ENCODE measurements at regions not wholly inside any gene's neighbourhood (a gene's known extent, or its start where the extent isn't known, plus 50 kb on each side); places are given as distances from the start of the nearest gene placed in this dataset.

GRCh38 chr2:82317012-82317411 lies 2012.5 kb upstream of the LRRTM1 start:
- no peak for DNase-seq (ENCODE audit: low read depth in 2 of 3, low spot score in 2 of 3)

GRCh38 chr2:82316586-82316985 lies 2012.0 kb upstream of the LRRTM1 start:
- no peak for DNase-seq (ENCODE audit: low read depth in 2 of 3, low spot score in 2 of 3)

GRCh38 chr2:82314836-82315472 lies 2010.4 kb upstream of the LRRTM1 start:
- no peak for DNase-seq (ENCODE audit: low read depth in 2 of 3, low spot score in 2 of 3)

GRCh38 chr2:82307511-82307910 lies 2003.0 kb upstream of the LRRTM1 start:
- no peak for DNase-seq (ENCODE audit: low read depth in 2 of 3, low spot score in 2 of 3)

- no peak for DNase-seq (ENCODE audit: low read depth in 2 of 3, low spot score in 2 of 3)
These were observed 1997.0 kb upstream of the LRRTM1 start for GRCh38 chr2:82301506-82301905.

- DNase-seq (ENCODE audit: low read depth in 2 of 3, low spot score in 2 of 3) = no peak
These were observed 1984.9 kb upstream of the LRRTM1 start for GRCh38 chr2:82289446-82289845.

GRCh38 chr2:82283075-82283474 lies 1978.5 kb upstream of the LRRTM1 start:
- DNase-seq (ENCODE audit: low read depth in 2 of 3, low spot score in 2 of 3) = no peak

- DNase-seq (ENCODE audit: low read depth in 2 of 3, low spot score in 2 of 3) = no peak
These were observed 1977.7 kb upstream of the LRRTM1 start for GRCh38 chr2:82282111-82282882.

GRCh38 chr2:82279367-82279766 lies 1974.8 kb upstream of the LRRTM1 start:
- no peak for DNase-seq (ENCODE audit: low read depth in 2 of 3, low spot score in 2 of 3)

GRCh38 chr2:82278416-82278815 lies 1973.9 kb upstream of the LRRTM1 start:
- peak in 1 of 3 donors; percentile 47 for DNase-seq (ENCODE audit: low read depth in 2 of 3, low spot score in 2 of 3)

GRCh38 chr2:82275599-82275998 lies 1971.0 kb upstream of the LRRTM1 start:
- DNase-seq (ENCODE audit: low read depth in 2 of 3, low spot score in 2 of 3) = no peak

GRCh38 chr2:82268446-82268845 lies 1963.9 kb upstream of the LRRTM1 start:
- no peak for DNase-seq (ENCODE audit: low read depth in 2 of 3, low spot score in 2 of 3)

GRCh38 chr2:82260521-82260920 lies 1956.0 kb upstream of the LRRTM1 start:
- DNase-seq (ENCODE audit: low read depth in 2 of 3, low spot score in 2 of 3) = no peak

GRCh38 chr2:82259551-82259950 lies 1955.0 kb upstream of the LRRTM1 start:
- no peak for DNase-seq (ENCODE audit: low read depth in 2 of 3, low spot score in 2 of 3)

GRCh38 chr2:82257796-82258555 lies 1953.4 kb upstream of the LRRTM1 start:
- DNase-seq (ENCODE audit: low read depth in 2 of 3, low spot score in 2 of 3) = no peak

GRCh38 chr2:82256983-82257632 lies 1952.6 kb upstream of the LRRTM1 start:
- no peak for DNase-seq (ENCODE audit: low read depth in 2 of 3, low spot score in 2 of 3)

- no peak for DNase-seq (ENCODE audit: low read depth in 2 of 3, low spot score in 2 of 3)
These were observed 1951.7 kb upstream of the LRRTM1 start for GRCh38 chr2:82256288-82256687.

GRCh38 chr2:82254728-82255127 lies 1950.2 kb upstream of the LRRTM1 start:
- no peak for DNase-seq (ENCODE audit: low read depth in 2 of 3, low spot score in 2 of 3)

- DNase-seq (ENCODE audit: low read depth in 2 of 3, low spot score in 2 of 3) = no peak
These were observed 1941.7 kb upstream of the LRRTM1 start for GRCh38 chr2:82246220-82246775.

- DNase-seq (ENCODE audit: low read depth in 2 of 3, low spot score in 2 of 3) = no peak
These were observed 1934.6 kb upstream of the LRRTM1 start for GRCh38 chr2:82239176-82239575.
